ENCODE measurements at regions not wholly inside any gene's neighbourhood (a gene's known extent, or its start where the extent isn't known, plus 50 kb on each side); places are given as distances from the start of the nearest gene placed in this dataset.

DNA sequence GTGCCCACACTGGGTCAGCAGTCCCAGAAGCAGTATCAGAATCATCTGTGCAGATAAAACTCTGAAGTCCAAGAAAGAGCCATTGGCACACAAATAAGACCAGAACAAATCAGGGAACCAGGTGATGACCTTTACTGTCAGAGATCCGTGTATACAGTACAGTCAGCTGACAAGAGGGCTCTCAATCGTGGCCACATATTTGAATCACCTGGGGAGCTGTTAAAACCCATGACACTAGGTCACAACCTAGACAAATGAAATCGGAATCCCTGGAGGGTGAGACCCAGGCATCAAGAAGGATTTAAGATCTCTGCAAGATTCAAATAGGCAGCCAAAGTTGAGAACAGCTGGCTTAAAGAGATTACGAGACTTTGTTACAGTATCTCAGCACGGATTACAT, 807.1 kb downstream of the RNF144A start:
- 76 to 87% methylated on average over 5 of the region's 5 CpGs for WGBS, 2 donors
- Histone ChIP-seq H3K9me3 (no peaks in the 10 kb centered on the region), H3K4me1 (peaks cover 0 to 11% (median 8%) of the 10 kb centered on the region in 4 donors), H3K27me3 (no peaks in the 10 kb centered on the region), H3K4me3 (no peak overlapping the region), H3K36me3 (no peaks in the 10 kb centered on the region), H3K27ac (no peak overlapping the region)
- TF ChIP-seq EP300 (IDR thresholded peaks at IDR 0.05) (no peak), POLR2AphosphoS5 (IDR thresholded peaks at IDR 0.05) (no peak), POLR2A (IDR thresholded peaks at IDR 0.05) (no peak)
- TF ChIP-seq, protein P1, sequence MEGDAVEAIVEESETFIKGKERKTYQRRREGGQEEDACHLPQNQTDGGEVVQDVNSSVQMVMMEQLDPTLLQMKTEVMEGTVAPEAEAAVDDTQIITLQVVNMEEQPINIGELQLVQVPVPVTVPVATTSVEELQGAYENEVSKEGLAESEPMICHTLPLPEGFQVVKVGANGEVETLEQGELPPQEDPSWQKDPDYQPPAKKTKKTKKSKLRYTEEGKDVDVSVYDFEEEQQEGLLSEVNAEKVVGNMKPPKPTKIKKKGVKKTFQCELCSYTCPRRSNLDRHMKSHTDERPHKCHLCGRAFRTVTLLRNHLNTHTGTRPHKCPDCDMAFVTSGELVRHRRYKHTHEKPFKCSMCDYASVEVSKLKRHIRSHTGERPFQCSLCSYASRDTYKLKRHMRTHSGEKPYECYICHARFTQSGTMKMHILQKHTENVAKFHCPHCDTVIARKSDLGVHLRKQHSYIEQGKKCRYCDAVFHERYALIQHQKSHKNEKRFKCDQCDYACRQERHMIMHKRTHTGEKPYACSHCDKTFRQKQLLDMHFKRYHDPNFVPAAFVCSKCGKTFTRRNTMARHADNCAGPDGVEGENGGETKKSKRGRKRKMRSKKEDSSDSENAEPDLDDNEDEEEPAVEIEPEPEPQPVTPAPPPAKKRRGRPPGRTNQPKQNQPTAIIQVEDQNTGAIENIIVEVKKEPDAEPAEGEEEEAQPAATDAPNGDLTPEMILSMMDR (IDR thresholded peaks at IDR 0.05) = no peak
- intact Hi-C loops (cut with DNase I) = no loop called here
- DNase-seq = no peak

- Histone ChIP-seq H3K4me3 (no peak overlapping the region), H3K4me1 (peaks cover 0 to 11% (median 8%) of the 10 kb centered on the region in 4 donors), H3K27me3 (no peaks in the 10 kb centered on the region), H3K9me3 (no peaks in the 10 kb centered on the region), H3K27ac (peak overlapping the region in 2 of 4 donors; percentile 3 to 24), H3K36me3 (no peaks in the 10 kb centered on the region)
- 53 to 63% methylated on average over 9 of the region's 9 CpGs for WGBS, 2 donors
- intact Hi-C loops (cut with DNase I) = loop anchor here (5.0 kb wide), 1 partner anchor 492 kb away; no protein-coding TSS in a partner anchor
- TF ChIP-seq EP300 (IDR thresholded peaks at IDR 0.05) = no peak
- TF ChIP-seq POLR2A (IDR thresholded peaks at IDR 0.05) = no peak
- no peak for TF ChIP-seq POLR2AphosphoS5 (IDR thresholded peaks at IDR 0.05)
- TF ChIP-seq, protein P1 (IDR thresholded peaks at IDR 0.05) = peak in 1 of 4 experiments; percentile 5
- DNase-seq = no peak
Measured at GRCh38 chr2:7725171-7725849, 808.1 kb downstream of the RNF144A start.

GRCh38 chr2:7725850-7726242, 808.6 kb downstream of the RNF144A start:
- H3K4me3 ChIP-seq = no peak overlapping the region
- 74 to 94% methylated on average over 1 of the region's 1 CpG for WGBS, 2 donors
- no peak overlapping the region for H3K27ac ChIP-seq
- peaks cover 0 to 17% (median 10%) of the 10 kb centered on the region in 4 donors for H3K4me1 ChIP-seq
- TF ChIP-seq POLR2A (IDR thresholded peaks at IDR 0.05) = no peak
- TF ChIP-seq, protein P1 (IDR thresholded peaks at IDR 0.05) = no peak
- TF ChIP-seq EP300 (IDR thresholded peaks at IDR 0.05) = no peak
- no peak for TF ChIP-seq POLR2AphosphoS5 (IDR thresholded peaks at IDR 0.05)
- intact Hi-C loops (cut with DNase I) = loop anchor here (5.0 kb wide), 1 partner anchor 491 kb away; no protein-coding TSS in a partner anchor
- DNase-seq = no peak
- H3K36me3 ChIP-seq = no peaks in the 10 kb centered on the region
- no peaks in the 10 kb centered on the region for H3K9me3 ChIP-seq
- H3K27me3 ChIP-seq = no peaks in the 10 kb centered on the region

DNA sequence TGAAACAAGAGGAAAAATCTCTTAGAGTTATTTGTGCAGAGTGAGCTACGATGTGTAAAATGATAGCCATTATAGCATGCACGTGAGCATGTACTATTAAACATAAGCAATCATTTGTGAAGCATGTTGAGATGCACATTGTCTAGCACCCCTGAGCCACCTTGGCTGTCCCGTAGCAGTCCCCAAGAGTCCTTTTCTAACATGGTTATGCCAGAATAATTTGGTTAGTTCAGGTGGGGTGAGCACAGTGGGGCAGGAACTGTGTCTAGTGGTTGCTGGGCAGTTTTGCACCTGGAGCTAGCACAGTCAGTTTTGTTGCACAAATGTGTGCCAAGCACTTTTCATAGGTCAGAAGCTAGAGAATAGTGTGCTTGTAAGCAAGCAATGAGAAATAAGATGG, 809.8 kb downstream of the RNF144A start:
- Histone ChIP-seq H3K9me3 (no peaks in the 10 kb centered on the region), H3K27ac (no peak overlapping the region), H3K36me3 (no peaks in the 10 kb centered on the region), H3K4me3 (no peak overlapping the region), H3K4me1 (peaks cover 0 to 17% (median 11%) of the 10 kb centered on the region in 4 donors), H3K27me3 (no peaks in the 10 kb centered on the region)
- DNase-seq = no peak
- intact Hi-C loops (cut with DNase I) = loop anchor here (5.0 kb wide), 1 partner anchor 490 kb away; no protein-coding TSS in a partner anchor
- WGBS, 2 donors = 85 to 87% methylated on average over 3 of the region's 3 CpGs
- TF ChIP-seq, protein P1 (IDR thresholded peaks at IDR 0.05) = no peak
- TF ChIP-seq EP300 (IDR thresholded peaks at IDR 0.05) (no peak), POLR2A (IDR thresholded peaks at IDR 0.05) (no peak), POLR2AphosphoS5 (IDR thresholded peaks at IDR 0.05) (no peak)
